Suprapubic skin (tissue), 4 donors: ENCODE measurements at regions not wholly inside any gene's neighbourhood (a gene's known extent, or its start where the extent isn't known, plus 50 kb on each side); places are given as distances from the start of the nearest gene placed in this dataset.

Experiments used
- CTCF ChIP-seq, 2 donors: fragments of 200-600 bp in 1 of 2; fragments of 450-650 bp in 1 of 2; sonication (generic) in 1 of 2; IDR thresholded peaks; one replicate each; pipeline ENCODE4 v1.5.1; 2016 to 2019; ENCODE audit warnings: antibody characterized with exemption in 2 of 2, mild to moderate bottlenecking in 1 of 2, moderate library complexity in 1 of 2
- POLR2A ChIP-seq, 2 donors: fragments of 450-650 bp; IDR thresholded peaks; one replicate each; pipeline ENCODE4 v1.6.1; 2017; ENCODE audit warnings: antibody characterized with exemption in 2 of 2, mild to moderate bottlenecking in 2 of 2, moderate library complexity in 2 of 2
- POLR2AphosphoS5 ChIP-seq, 3 donors: sonication (generic); formaldehyde crosslinking; IDR thresholded peaks; one replicate each; pipeline ENCODE4 v1.6.1; 2017; ENCODE audit warnings: antibody characterized with exemption in 3 of 3

- TF ChIP-seq POLR2A (IDR thresholded peaks at IDR 0.05) = no peak
- no peak for TF ChIP-seq CTCF (IDR thresholded peaks at IDR 0.05)
- no peak for TF ChIP-seq POLR2AphosphoS5 (IDR thresholded peaks at IDR 0.05)
Measured at GRCh38 chr13:83057119-83057518, 825.2 kb downstream of the SLITRK1 start.
